22Rv1 (cell line): ENCODE measurements at regions not wholly inside any gene's neighbourhood (a gene's known extent, or its start where the extent isn't known, plus 50 kb on each side); places are given as distances from the start of the nearest gene placed in this dataset.

Experiments used
- CTCF ChIP-seq: fragments of 450-650 bp; IDR thresholded peaks from 2 replicates; pipeline ENCODE4 v1.5.1; 2017; ENCODE audit warnings: mild to moderate bottlenecking
- ZFX ChIP-seq: fragments of 450-650 bp; IDR thresholded peaks from 2 replicates; pipeline ENCODE4 v1.6.1; 2017; ENCODE audit warnings: antibody characterized with exemption, borderline replicate concordance

GRCh38 chr7:16326106-16326505, 95.2 kb downstream of the CRPPA start:
- TF ChIP-seq ZFX (no peak), CTCF (no peak)
